ENCODE measurements at regions not wholly inside any gene's neighbourhood (a gene's known extent, or its start where the extent isn't known, plus 50 kb on each side); places are given as distances from the start of the nearest gene placed in this dataset.
"Not testable (repeated sequence)": the region's sequence is repeated elsewhere in the genome, so short reads cannot be mapped to it uniquely, and the experiment has no call there.

GRCh38 chr3:26422415-26422814 lies 200.2 kb upstream of the LRRC3B start:
- DNase-seq = no peak

DNA sequence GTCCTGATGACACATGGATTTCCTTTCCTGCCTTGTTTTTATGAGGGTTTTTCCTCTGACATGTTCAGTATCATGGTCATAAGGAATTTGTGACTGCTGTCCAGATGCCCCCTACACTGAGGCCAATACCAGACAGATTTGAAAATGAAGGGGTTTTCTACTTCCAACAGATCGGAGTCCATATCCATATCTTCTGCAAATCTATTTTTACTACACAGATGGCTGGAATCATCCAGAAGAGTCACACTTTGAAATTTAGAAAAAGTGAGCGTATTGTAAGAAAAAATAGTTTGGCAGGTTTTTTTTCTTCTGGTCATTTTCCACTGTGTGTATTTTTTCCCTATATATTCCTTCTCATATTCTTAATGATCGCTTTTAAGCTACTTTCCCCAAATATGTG lies 197.5 kb upstream of the LRRC3B start:
- no peak for DNase-seq

GRCh38 chr3:26428992-26429391 lies 193.6 kb upstream of the LRRC3B start:
- DNase-seq = no peak

DNA sequence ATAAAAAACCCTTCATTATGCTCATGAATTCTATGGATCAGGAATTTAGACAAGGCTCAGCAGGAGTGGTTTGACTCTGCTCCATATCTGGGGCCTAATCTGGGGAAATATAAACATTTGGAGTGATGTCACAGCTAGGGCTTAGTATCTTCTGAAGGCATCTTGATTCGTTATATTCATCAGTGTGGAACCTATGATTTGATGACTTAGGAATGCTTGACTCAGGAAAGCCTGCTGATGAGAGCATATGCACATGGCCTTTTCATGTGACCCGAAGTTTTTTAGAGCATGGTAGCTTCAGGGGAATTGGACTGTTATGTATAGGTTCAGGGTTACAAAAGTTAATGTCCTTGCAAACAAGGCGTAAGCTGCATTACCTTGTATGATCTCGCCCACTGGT lies 184.9 kb upstream of the LRRC3B start:
- no peak for DNase-seq

DNA sequence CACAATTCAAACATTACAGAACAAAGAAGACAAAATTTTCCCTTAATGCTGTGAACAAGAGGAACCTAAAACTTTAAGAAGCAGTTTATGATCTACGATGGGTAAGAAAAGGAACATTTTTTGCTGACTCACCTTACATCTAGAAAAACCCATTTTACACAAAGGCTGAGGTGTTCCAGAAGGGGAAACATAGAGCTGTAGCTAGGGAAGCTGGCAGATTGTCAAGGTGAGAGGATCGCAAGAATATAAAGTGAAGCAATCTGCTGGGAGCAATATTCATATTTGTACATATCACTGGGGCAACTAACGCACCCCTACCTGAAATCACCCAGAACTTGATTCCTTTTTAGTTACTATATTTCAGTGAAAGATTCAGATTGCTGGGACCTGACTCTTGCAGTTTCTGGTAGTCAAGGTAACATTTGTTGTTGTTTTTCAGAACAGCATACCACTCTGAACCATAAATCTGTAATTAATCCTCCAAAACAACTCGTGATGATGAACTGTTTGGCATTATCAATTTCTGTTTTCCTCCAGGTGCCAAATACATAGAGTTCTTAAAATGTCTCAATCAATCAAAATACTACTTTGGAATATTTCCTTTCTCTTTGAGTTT lies 184.1 kb upstream of the LRRC3B start:
- DNase-seq = no peak

- DNase-seq = no peak
Observed at GRCh38 chr3:26438981-26439884, 183.3 kb upstream of the LRRC3B start.

DNA sequence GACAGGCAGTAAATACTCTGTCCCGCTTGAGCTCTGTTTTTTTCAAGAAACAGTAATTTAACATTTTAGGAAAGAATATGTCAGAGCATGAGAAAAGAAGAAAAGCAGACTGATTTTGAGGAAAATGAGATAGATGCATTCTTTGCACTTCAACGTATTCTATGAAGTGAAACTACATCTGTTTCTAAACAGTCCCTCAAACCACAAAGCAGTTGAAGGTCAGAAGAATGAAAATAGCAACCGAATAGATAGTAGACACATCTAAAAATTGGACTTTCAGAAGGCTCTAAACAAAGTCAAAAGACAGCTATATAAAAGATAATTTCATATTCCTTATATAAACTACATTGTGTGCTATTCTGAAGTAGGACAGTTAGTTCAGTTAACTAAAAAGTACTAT lies 172.6 kb upstream of the LRRC3B start:
- no peak for DNase-seq

- no peak for DNase-seq
Observed at GRCh38 chr3:26452363-26452762, 170.2 kb upstream of the LRRC3B start.

GRCh38 chr3:26460985-26461384 lies 161.6 kb upstream of the LRRC3B start:
- no peak for DNase-seq

GRCh38 chr3:26472345-26472744 lies 150.2 kb upstream of the LRRC3B start:
- no peak for DNase-seq

GRCh38 chr3:26474706-26475105 lies 147.9 kb upstream of the LRRC3B start:
- DNase-seq = no peak

DNA sequence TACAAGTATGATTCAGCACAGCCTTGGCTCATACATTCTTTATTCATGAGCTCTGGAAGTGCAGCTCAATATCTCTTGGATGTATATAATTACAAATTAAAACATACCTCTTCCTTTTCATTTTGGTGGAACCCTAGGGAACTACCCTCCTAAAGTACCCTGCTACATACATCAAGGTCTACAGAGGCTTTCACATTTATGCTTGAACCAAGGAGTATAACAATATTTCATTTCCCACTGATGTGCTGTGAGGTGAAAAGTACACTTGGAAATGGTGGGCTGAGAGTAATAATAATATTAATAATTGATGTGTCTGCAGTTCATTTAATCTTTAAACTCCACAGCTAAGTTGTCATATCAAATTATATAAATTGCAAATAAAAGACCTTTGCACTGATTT lies 142.2 kb upstream of the LRRC3B start:
- no peak for DNase-seq

GRCh38 chr3:26484140-26484539 lies 138.4 kb upstream of the LRRC3B start:
- no peak for DNase-seq

- no peak for DNase-seq
Observed at GRCh38 chr3:26498271-26498670, 124.3 kb upstream of the LRRC3B start.

DNA sequence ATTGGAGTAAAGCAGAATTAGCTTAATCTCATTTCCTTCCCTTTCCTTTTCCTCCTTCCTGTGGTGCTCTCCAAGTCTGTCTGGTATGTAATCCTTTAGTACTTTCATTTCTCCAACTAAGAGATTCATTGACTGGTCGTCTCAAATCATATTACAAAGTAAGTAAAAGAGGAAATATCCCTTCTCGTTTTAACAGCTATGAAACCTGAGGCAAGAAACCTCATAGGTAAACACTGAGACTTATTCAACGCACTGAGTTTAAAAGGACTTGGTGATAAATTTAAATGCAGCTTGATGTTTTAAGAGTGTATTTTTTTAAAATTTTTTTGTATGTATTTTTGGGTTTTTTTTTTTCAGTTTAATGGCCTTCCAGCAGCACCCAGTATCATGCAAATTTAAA lies 117.2 kb upstream of the LRRC3B start:
- no peak for DNase-seq

DNA sequence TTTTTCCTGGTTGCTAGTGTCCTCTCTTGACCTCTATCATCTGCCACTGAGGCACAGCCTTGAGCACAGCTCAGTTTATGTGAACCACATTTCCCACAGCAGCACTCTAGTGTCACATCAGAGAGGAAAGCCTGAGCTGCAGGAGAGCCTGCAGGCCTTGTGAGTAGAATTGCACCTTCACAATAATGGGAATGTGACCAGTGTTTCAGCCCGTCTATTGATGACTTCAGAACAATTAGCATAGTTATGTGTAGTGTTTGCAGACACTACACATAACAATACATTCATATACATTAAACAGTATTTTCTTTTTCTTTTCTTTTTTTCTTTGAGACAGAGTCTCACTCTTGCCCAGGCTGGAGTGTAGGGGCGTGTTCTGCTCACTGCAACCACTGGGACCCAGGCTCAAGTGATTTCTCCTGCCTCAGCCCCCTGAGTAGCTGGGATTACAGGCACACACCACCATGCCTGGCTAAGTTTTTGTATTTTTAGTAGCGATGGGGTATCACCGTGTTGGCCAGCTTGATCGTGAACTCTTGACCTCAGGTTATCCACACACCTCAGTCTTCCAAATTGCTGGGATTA lies 108.0 kb upstream of the LRRC3B start:
- not testable (repeated sequence) for DNase-seq

DNA sequence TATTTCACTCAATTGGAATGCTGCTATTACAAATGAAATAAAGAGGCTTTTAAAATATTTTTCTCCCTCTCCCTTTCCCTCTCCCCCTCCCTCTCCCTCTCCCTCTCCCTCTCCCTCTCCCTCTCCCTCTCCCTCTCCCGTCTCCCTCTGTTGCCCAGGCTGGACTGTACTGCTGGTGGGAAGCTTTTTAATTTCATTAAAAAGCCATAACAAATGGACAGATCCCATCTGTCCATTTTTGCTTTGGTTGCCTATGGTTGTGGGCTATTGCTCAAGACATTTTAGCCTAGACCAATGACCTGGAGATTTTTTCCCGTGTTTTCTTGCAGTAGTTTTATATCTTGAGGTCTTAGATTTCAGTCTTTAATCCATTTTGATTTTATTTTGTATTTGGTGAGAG lies 107.2 kb upstream of the LRRC3B start:
- DNase-seq = no peak

GRCh38 chr3:26521261-26521660 lies 101.3 kb upstream of the LRRC3B start:
- DNase-seq = no peak

GRCh38 chr3:26522919-26523318 lies 99.7 kb upstream of the LRRC3B start:
- no peak for DNase-seq

DNA sequence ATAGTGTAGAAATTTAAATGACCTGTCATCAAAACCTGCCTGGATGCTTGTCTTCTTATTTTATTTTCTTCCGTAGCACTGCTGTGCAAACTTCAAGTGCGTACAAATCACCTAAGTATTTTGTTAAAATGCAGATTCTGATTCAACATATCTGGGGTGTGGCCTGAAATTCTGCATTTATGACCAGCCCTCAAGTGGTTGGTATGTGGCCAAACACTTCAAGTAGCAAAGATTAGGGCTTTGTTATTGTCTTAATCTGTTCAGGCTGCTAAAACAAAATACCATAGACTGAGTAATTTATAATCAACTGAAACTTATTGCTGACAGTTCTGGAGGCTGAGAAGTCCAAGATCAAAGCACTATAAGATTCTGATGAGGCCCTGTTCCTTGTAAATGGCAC lies 97.6 kb upstream of the LRRC3B start:
- no peak for DNase-seq

GRCh38 chr3:26535151-26535550 lies 87.4 kb upstream of the LRRC3B start:
- DNase-seq = no peak

GRCh38 chr3:26536955-26537354 lies 85.6 kb upstream of the LRRC3B start:
- DNase-seq = no peak

DNA sequence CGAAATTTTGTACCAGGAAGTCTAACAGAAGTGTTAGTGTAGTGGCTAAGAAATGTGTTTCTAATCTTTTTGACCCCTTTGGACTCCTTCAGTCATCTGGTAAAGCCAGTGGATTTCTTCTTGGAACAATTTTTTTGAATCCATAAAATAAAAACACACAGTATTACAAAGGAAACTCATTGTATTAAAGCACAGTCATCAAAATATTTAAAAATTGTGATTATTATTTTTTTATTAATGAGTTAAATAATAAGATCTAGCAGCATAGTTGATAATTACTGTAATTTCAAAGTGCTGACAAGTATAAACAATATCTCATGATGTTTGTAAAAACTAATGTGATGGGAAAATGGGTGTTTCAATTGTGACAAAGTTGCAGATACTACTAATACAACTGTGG lies 72.2 kb upstream of the LRRC3B start:
- no peak for DNase-seq

DNA sequence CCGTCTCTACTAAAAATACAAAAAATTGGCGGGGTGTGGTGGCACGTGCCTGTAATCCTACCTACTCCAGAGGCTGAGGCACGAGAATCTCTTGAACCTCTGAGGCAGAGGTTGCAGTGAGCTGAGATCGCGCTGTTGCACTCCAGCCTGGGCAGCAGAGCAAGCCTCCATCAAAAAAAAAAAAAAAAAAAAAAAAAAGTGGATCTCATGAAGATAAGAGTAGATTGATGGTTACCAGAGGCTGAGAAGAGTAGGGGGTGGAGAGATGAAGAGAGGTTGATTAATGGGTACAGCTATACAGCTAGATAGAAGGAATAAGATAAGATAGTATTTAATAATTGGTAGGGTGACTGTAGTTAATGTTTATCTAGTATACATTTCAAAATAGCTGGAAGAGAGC lies 65.9 kb upstream of the LRRC3B start:
- DNase-seq = no peak
